ENCODE measurements at regions not wholly inside any gene's neighbourhood (a gene's known extent, or its start where the extent isn't known, plus 50 kb on each side); places are given as distances from the start of the nearest gene placed in this dataset.
A peak's percentile ranks its signal among the peaks of the same experiment; 100 is the strongest.
"Not testable (repeated sequence)": the region's sequence is repeated elsewhere in the genome, so short reads cannot be mapped to it uniquely, and the experiment has no call there.

DNA sequence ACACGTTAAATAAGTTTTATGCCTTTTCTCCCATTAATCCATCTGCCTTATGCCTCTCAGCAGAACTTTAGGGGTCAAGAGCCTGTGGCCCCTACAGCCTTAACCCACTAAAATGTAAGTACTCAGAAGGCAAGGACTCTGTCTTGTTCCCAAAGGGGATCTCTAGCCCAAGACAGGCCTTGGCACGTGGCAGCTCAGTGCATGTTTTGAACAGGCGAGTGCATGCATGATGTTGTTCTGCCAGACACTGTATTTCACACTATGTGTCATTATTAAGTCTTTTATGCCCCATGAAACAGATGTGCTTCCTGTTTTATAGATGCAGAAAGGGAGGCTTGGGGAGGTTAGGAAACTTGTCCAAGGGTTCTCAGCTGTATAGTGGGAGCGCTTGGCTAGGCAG lies 102.8 kb downstream of the ETS2 start:
- no peak for DNase-seq

- DNase-seq = no peak
Measured at GRCh38 chr21:38905752-38906151, 100.0 kb downstream of the ETS2 start.

GRCh38 chr21:38905328-38905727 lies 99.6 kb downstream of the ETS2 start:
- DNase-seq = no peak

DNA sequence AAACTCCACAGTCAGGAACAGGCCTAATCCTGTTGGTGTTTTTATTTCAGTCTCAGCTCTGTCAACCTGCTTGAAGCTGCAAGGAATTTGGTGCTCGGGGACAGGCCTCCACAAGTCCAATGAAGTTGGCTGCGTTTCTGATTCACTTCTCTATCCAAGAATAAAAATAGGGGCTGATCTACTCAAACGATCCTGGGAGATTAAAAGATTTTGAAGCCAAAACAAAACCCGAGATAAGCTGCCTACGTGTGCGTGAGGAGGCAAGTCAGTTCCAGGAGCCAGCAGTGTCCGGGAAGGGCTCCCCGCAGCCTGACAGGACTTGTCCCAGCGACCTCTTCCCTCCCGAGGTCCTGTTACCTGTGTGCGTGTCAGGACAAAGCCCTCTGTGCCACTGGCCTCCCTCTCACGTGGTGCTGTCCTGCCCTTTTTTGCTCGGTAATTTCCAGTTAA lies 98.0 kb downstream of the ETS2 start:
- DNase-seq = peak; percentile 39

DNA sequence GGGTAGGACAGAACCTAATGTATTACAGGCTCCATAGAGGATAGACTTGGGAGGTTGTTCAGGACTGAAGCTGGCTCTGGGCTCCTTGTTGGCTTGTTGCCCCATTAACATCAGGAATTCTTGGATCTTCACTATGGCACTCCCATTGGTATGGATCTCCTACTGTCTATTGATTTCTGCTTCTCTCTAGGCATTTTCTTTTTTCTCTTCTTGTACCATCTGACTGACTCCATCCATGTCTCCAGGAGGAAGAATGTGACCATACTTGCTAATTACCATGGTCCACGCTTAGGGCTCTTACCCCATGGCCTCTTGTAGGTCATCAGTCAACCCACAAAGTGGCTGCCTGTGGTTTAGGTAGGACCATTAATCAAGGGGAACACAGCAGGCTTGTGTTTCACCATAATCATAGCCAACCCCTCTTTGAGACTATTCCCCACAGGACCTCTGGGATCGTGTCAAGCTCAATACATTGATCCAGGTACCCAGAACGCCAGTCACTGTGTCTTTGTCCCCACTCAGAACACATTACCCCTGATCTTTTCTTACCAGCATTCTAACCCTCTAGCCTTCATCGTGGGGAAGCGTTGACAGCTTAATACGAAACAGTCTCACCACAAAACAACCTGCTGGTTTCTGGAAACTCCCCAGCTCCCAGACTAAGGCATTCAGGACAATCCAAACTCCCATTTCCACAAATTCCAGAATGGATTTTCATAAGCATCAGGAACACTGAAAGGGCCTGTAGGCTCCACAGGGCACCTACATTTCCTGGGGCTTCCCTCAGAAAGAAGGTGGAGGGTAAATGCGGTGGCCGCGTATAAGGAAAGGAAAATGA lies 97.1 kb downstream of the ETS2 start:
- no peak for DNase-seq

- DNase-seq = no peak
Measured at GRCh38 chr21:38900499-38900898, 94.8 kb downstream of the ETS2 start.

- DNase-seq = not testable (repeated sequence)
Measured at GRCh38 chr21:38899985-38900384, 94.3 kb downstream of the ETS2 start.

GRCh38 chr21:38899277-38899947 lies 93.7 kb downstream of the ETS2 start:
- DNase-seq = no peak

GRCh38 chr21:38898422-38899096 lies 92.8 kb downstream of the ETS2 start:
- no peak for DNase-seq

- DNase-seq = peak; percentile 53
Measured at GRCh38 chr21:38897532-38898421, 92.0 kb downstream of the ETS2 start.

DNA sequence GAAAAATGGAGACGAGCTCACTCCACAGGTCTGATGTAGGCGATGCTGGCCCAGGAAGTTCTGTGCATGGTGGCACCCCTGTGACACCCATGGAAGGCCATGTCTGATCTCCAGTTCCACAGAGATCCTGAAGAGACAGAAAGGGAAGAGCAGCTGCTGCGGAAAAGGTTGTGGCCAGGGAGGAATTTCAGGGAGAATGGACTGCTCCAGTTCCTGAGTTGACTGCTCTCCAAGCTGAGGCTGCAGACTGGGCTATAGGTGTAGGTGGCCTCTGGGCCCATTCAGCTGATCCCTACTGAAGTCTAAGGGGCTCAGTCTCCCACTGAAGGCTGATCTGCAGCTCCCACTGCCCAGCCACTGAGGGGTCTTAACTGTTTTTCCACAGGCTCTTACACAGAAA lies 89.2 kb downstream of the ETS2 start:
- DNase-seq = no peak

- no peak for DNase-seq
Measured at GRCh38 chr21:38888991-38889561, 83.3 kb downstream of the ETS2 start.

- DNase-seq = no peak
Measured at GRCh38 chr21:38887749-38888148, 82.0 kb downstream of the ETS2 start.

DNA sequence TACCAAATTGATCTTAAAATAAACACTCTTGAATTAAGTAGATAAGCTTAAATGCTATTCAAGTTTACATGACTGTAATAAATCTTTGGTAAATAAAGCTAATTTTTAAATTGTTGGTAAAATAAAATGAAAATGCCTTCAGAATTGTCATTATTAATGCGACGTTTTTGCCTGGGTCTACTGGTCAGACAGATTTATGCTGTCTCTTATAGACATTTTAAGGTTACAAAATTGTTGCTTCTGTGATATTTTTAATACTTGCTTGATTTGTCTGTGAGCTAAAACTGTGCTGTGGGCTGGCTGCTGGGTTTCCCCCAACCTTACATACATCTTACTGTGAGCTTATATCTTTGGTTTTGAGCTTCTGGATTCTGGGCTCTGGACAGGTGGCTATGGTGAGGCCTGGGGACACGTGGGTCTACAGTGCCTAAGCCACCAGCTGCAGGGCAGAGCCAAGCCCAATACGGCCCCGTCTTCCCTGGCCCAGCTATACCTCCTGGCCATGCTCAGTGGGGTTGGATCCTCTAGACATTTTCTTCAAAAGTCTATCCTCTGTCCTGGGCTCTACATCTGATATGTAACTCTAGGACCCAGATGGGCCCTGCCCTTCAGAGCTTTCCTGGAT lies 81.4 kb downstream of the ETS2 start:
- no peak for DNase-seq

- DNase-seq = no peak
Measured at GRCh38 chr21:38885909-38886308, 80.2 kb downstream of the ETS2 start.

DNA sequence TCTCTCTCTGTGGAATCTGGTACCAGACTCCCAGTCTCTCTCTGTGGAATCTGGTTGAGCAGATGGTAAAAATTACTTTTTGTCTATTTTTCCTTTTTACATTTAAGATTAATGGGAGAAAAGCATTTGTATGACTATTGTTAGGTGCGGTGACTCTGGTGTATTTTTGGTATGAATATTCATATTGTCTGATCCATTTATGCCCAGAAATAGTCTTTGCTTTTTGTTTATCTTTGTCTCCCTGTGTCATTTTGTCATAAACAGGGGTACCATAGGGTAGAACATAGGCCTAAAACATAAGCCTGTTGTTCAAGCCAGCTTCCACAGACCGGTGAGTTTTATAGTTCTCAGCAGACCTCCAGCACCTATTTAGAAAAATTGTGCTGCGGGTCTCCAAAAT lies 78.7 kb downstream of the ETS2 start:
- no peak for DNase-seq

GRCh38 chr21:38883142-38883541 lies 77.4 kb downstream of the ETS2 start:
- DNase-seq = no peak

DNA sequence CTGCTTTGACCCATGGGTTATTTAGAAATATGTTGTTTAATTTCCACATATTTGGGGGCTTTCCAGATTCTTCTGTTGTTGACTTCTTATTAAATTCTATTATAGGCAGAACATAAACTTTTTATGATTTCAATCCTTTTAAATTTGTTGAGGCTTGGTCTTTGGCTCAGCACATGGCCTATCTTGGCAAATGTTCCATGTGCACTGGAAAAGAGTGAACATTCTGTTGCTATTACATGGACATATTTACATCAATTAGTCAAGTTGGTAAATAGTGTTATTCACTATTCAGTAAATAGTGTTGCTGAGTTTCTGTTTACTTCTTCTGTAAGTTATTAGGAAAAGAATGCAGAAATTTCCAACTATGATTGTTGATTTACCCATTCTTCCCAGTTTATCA lies 75.4 kb downstream of the ETS2 start:
- no peak for DNase-seq

DNA sequence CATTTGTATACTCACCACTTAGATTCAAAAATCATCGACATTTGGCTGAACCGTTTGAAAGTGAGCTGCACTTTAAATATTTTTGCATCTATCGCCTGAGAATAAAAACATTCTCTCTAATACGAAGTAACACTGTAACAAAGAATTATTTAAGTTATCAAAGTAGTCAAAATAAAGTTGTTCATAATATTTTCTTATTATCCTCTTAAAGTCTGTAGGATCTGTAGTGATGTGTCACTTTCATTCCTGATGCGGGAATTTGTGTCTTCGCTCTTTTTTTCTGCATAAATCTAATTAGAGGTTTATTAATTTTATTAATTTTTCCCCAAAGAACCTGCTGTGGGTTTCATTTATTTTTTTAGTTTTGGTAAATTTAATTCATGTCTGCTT lies 74.8 kb downstream of the ETS2 start:
- no peak for DNase-seq

DNA sequence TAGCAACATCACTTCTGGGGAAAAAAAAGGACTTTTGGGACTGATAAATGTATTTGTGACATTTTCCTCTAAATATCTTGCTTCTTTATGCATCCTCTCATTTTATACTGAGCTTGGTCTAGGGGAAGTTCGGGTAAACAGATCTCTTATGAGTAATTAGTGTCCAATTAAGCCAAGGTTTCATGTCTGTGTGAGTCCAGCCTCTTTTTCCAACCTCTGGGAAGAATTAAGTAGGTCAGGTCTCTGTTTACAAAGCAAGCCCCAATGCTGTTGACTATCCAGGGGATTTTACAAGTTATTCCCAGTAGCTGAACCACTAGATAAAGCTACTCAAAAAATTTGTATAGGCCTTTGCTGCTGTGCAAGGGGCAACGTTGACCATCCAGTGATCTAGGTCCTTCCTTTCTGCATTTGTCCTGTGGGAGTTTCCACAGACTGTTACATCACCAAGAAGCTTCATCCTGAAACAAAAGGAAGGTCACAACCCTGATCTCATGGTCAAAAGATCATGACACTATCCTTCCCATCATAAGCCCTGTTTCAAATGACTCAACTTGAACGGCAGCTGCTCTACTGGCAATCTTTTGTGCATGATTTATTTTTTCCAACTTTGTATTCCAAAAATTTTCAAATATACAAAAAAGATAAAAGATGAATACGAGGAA lies 74.3 kb downstream of the ETS2 start:
- DNase-seq = no peak
